Choroid plexus epithelial cell (primary cell): ENCODE measurements at regions not wholly inside any gene's neighbourhood (a gene's known extent, or its start where the extent isn't known, plus 50 kb on each side); places are given as distances from the start of the nearest gene placed in this dataset.

Experiments used
- DNase-seq: peaks from one replicate; pipeline ENCODE4 v3.0.0-alpha.2; 2010; ENCODE audit warnings: low read depth
- H3K4me3 ChIP-seq: 2 replicates; pipeline ENCODE4 v1.5.1; 2011; ENCODE audit warnings: low read depth, mild to moderate bottlenecking, control low read depth, low read length, moderate library complexity
- TF ChIP-seq, protein P1 (sequence below): conservative IDR thresholded peaks from 2 replicates; pipeline ENCODE4 v1.5.1; 2011; ENCODE audit warnings: low read depth, mild to moderate bottlenecking, control low read depth, inconsistent platforms, low read length, moderate library complexity

DNA sequence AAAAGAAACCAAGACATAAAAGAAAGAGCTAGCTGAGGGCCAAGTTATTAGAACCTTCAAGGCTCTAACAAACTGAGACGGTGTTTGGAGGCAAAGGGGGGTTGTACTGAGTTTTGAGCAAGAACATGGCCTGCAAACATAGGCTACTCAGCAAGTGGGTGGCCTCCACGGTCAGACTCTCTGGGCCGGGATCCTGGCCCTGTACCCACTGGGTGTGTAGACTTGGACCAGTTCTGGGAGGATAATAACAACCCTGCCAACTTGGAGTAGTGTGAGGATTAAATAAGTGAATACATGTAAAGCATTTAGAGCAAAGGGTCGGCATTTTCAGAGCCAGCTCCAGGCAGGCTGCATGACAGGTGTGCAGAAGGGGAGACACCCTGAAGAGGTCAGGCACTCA, 56.1 kb upstream of the TNFRSF19 start:
- no peak for DNase-seq
- no peak overlapping the region for H3K4me3 ChIP-seq
- TF ChIP-seq, protein P1, sequence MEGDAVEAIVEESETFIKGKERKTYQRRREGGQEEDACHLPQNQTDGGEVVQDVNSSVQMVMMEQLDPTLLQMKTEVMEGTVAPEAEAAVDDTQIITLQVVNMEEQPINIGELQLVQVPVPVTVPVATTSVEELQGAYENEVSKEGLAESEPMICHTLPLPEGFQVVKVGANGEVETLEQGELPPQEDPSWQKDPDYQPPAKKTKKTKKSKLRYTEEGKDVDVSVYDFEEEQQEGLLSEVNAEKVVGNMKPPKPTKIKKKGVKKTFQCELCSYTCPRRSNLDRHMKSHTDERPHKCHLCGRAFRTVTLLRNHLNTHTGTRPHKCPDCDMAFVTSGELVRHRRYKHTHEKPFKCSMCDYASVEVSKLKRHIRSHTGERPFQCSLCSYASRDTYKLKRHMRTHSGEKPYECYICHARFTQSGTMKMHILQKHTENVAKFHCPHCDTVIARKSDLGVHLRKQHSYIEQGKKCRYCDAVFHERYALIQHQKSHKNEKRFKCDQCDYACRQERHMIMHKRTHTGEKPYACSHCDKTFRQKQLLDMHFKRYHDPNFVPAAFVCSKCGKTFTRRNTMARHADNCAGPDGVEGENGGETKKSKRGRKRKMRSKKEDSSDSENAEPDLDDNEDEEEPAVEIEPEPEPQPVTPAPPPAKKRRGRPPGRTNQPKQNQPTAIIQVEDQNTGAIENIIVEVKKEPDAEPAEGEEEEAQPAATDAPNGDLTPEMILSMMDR = no peak

DNA sequence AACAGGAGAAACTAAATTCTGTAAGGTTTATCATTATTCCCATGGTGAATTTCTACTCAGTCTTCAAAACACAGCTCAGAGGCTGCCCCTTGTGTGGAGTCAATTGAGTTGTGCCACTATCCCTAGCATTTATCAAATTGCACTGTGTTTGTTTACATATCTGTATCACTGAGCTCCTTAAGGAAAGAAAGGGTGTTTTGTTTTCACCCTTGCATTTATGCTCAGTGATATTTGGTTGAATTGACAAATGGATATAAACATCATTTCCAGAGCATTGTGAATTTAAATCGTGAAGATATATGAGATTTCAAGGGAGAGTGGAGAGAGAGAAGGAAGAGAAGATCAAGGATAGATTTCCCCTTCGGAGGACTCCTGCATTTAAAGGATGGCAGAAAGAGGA, 55.1 kb upstream of the TNFRSF19 start:
- DNase-seq = no peak
- H3K4me3 ChIP-seq = no peak overlapping the region
- TF ChIP-seq, protein P1 = no peak

- peak; percentile 47 for DNase-seq
- no peak overlapping the region for H3K4me3 ChIP-seq
- TF ChIP-seq, protein P1 = no peak
These were observed 54.0 kb upstream of the TNFRSF19 start for GRCh38 chr13:23516190-23516589.

DNA sequence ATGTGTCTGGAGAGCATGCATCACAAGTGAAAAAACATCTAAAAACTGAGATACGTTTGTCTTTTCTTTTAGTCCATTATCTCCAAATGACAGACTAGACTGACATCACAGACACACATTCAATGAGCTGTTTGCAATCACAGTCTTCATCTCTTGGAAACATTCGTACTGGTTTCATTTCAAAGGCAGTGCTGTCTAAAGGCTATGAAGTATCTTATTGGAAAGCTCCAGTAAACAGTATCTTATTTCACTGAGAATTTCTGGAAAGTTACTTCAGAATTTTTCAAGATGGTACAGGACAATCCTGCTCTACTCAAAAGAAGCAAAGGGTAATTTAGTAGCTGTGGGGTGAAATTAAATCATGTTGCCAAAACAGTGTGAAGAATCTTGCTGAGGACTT, 53.5 kb upstream of the TNFRSF19 start:
- no peak overlapping the region for H3K4me3 ChIP-seq
- DNase-seq = peak; percentile 43
- TF ChIP-seq, protein P1 = no peak

GRCh38 chr13:23518231-23518630, 52.0 kb upstream of the TNFRSF19 start:
- no peak for DNase-seq
- TF ChIP-seq, protein P1 = no peak
- no peak overlapping the region for H3K4me3 ChIP-seq
